Kidney (tissue), 13 donors: ENCODE measurements at regions not wholly inside any gene's neighbourhood (a gene's known extent, or its start where the extent isn't known, plus 50 kb on each side); places are given as distances from the start of the nearest gene placed in this dataset.

Experiments used
- DNase-seq, 5 donors: peaks; one replicate each; pipeline ENCODE4 v3.0.0-alpha.2; 2013 to 2020
- FAIRE-seq: peaks from 2 replicates; lab custom pipeline; 2012; peaks lifted over from hg19 to GRCh38; lab: Jason Lieb, UNC
- H3K27ac ChIP-seq, 2 donors: one replicate each; pipeline ENCODE4 v1.7.0; 2013; ENCODE audit warnings: low read depth in 2 of 2, low read length in 2 of 2, inconsistent platforms in 1 of 2
- H3K27me3 ChIP-seq: one replicate; pipeline ENCODE4 v1.7.1; 2013; ENCODE audit warnings: low read length, inconsistent platforms; ENCODE audit not compliant: control insufficient read depth, insufficient read depth
- H3K36me3 ChIP-seq, 3 donors: one replicate each; pipeline versions ENCODE4 v1.7.0 to v1.7.1; 2013; ENCODE audit warnings: low read length in 3 of 3, control low read depth in 1 of 3, inconsistent platforms in 1 of 3; ENCODE audit not compliant: insufficient read depth in 3 of 3, control insufficient read depth in 2 of 3
- H3K4me1 ChIP-seq, 3 donors: one replicate each; pipeline versions ENCODE4 v1.7.0 to v1.7.1; 2013; ENCODE audit warnings: low read length in 3 of 3, inconsistent platforms in 1 of 3, low read depth in 1 of 3; ENCODE audit not compliant: control insufficient read depth in 2 of 3, insufficient read depth in 2 of 3
- H3K4me3 ChIP-seq, 3 donors: one replicate each; pipeline versions ENCODE4 v1.7.0 to v1.8.1; 2013; ENCODE audit warnings: low read length in 3 of 3, control low read depth in 1 of 3, inconsistent platforms in 1 of 3
- H3K9ac ChIP-seq, 3 donors: one replicate each; pipeline versions ENCODE4 v1.7.0 to v1.7.1; 2013; ENCODE audit warnings: low read length in 3 of 3, control low read depth in 1 of 3, inconsistent platforms in 1 of 3
- H3K9me3 ChIP-seq, 3 donors: one replicate each; pipeline versions ENCODE4 v1.7.0 to v1.7.1; 2013; ENCODE audit warnings: low read length in 3 of 3, control low read depth in 1 of 3, inconsistent platforms in 1 of 3; ENCODE audit not compliant: control insufficient read depth in 2 of 3, insufficient read depth in 1 of 3
- CTCF ChIP-seq: IDR thresholded peaks from 3 replicates; pipeline ENCODE4 v1.5.1; 2012; ENCODE audit warnings: mild to moderate bottlenecking, moderate library complexity, borderline replicate concordance; ENCODE audit not compliant: insufficient read depth; ENCODE audit errors: extremely low read depth
- intact Hi-C: fragments of 100-400 bp; cut with DNase I; formaldehyde crosslinking; loops from one replicate; pipeline ENCODE4 v1.11.1; 2022
- donor health status: control.
- donor health status: control.
- donor health status: control.
- donor health status: control.
- donor health status: control.
- donor health status: DM: yes; HTN: yes; CAD: no.
- donor health status: Normal renal cell carcinoma (clear cell type).

- H3K9ac ChIP-seq: no peak overlapping the region
- intact Hi-C loops: no loop called here
- H3K9me3 ChIP-seq: no peaks in the 10 kb centered on the region
- H3K27ac ChIP-seq: no peak overlapping the region
- H3K36me3 ChIP-seq: no peaks in the 10 kb centered on the region
- no peaks in the 10 kb centered on the region for H3K27me3 ChIP-seq
- TF ChIP-seq CTCF: no peak
- FAIRE-seq (no peak), DNase-seq (no peak)
- no peaks in the 10 kb centered on the region for H3K4me1 ChIP-seq
- no peak overlapping the region for H3K4me3 ChIP-seq
Observed at GRCh38 chr9:134509817-134510216, 131.8 kb upstream of the COL5A1 start.

GRCh38 chr9:134514503-134514902, 127.1 kb upstream of the COL5A1 start:
- no peak overlapping the region for H3K4me3 ChIP-seq
- intact Hi-C loops: no loop called here
- no peak for TF ChIP-seq CTCF
- no peaks in the 10 kb centered on the region for H3K4me1 ChIP-seq
- no peaks in the 10 kb centered on the region for H3K9me3 ChIP-seq
- H3K9ac ChIP-seq: no peak overlapping the region
- no peak for FAIRE-seq
- no peaks in the 10 kb centered on the region for H3K27me3 ChIP-seq
- DNase-seq: peak in 1 of 5 donors; percentile 39
- H3K36me3 ChIP-seq: no peaks in the 10 kb centered on the region
- no peak overlapping the region for H3K27ac ChIP-seq

- Histone ChIP-seq H3K9me3 (no peaks in the 10 kb centered on the region), H3K4me1 (no peaks in the 10 kb centered on the region), H3K27me3 (no peaks in the 10 kb centered on the region), H3K27ac (no peak overlapping the region), H3K4me3 (no peak overlapping the region), H3K9ac (no peak overlapping the region), H3K36me3 (no peaks in the 10 kb centered on the region)
- intact Hi-C loops: no loop called here
- TF ChIP-seq CTCF: no peak
- FAIRE-seq: no peak
- peak in 1 of 5 donors; percentile 43 for DNase-seq
Observed at GRCh38 chr9:134515026-134515821, 126.4 kb upstream of the COL5A1 start.
